CD4-positive, alpha-beta T cell treated with Interleukin-2 at 100 ng/mL for 4 hours (primary cell): ENCODE measurements at regions not wholly inside any gene's neighbourhood (a gene's known extent, or its start where the extent isn't known, plus 50 kb on each side); places are given as distances from the start of the nearest gene placed in this dataset.
"Not testable (repeated sequence)": the region's sequence is repeated elsewhere in the genome, so short reads cannot be mapped to it uniquely, and the experiment has no call there.

Source experiments
- DNase-seq: peaks from one replicate; pipeline ENCODE4 v3.0.0-alpha.2; 2020; ENCODE audit warnings: low spot score

- no peak for DNase-seq
These were observed 50.6 kb upstream of the RNF182 start for GRCh38 chr6:13874191-13874549.

- peak; percentile 64 for DNase-seq
These were observed 51.2 kb upstream of the RNF182 start for GRCh38 chr6:13873288-13874190.

GRCh38 chr6:13872681-13873080 lies 52.1 kb upstream of the RNF182 start:
- no peak for DNase-seq

GRCh38 chr6:13872006-13872405 lies 52.7 kb upstream of the RNF182 start:
- not testable (repeated sequence) for DNase-seq

- no peak for DNase-seq
These were observed 54.4 kb upstream of the RNF182 start for GRCh38 chr6:13870214-13870830.

- no peak for DNase-seq
These were observed 53.9 kb upstream of the MCUR1 start for GRCh38 chr6:13868236-13868635.

- DNase-seq: no peak
These were observed 51.9 kb upstream of the MCUR1 start for GRCh38 chr6:13866301-13866700.

- DNase-seq: no peak
These were observed 50.8 kb upstream of the MCUR1 start for GRCh38 chr6:13865141-13865540.

- DNase-seq: not testable (repeated sequence)
These were observed 50.3 kb upstream of the MCUR1 start for GRCh38 chr6:13864669-13865068.
